HG02759 (cell line): ENCODE measurements at regions not wholly inside any gene's neighbourhood (a gene's known extent, or its start where the extent isn't known, plus 50 kb on each side); places are given as distances from the start of the nearest gene placed in this dataset.

Experiments used
- ATAC-seq: cut with Tn5 transposase; IDR thresholded peaks from one replicate; pipeline ENCODE4 v1.9.1; 2021; ENCODE audit warnings: mild to moderate bottlenecking, moderate library complexity; ENCODE audit not compliant: unreplicated experiment

DNA sequence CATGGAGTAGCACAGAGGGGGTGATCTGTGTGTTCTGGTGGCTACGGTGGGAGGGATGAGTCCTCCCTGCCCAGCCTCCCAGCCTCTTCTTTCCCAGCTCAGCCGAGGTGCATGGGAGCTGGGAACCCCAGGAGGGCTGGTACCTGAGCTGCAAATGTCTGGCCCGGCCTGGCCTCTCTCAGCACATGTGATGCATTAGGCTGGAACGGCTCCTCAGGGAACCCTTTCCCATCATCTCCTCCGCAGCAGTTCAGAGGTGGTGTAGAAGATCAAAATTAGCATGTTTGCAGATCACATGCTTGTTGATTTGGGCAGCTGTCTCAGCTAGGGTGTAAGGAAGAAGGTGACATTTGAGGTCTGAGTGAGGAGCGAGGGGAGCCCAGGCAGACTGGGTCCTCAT, 126.6 kb downstream of the EMX2 start:
- no peak for ATAC-seq

DNA sequence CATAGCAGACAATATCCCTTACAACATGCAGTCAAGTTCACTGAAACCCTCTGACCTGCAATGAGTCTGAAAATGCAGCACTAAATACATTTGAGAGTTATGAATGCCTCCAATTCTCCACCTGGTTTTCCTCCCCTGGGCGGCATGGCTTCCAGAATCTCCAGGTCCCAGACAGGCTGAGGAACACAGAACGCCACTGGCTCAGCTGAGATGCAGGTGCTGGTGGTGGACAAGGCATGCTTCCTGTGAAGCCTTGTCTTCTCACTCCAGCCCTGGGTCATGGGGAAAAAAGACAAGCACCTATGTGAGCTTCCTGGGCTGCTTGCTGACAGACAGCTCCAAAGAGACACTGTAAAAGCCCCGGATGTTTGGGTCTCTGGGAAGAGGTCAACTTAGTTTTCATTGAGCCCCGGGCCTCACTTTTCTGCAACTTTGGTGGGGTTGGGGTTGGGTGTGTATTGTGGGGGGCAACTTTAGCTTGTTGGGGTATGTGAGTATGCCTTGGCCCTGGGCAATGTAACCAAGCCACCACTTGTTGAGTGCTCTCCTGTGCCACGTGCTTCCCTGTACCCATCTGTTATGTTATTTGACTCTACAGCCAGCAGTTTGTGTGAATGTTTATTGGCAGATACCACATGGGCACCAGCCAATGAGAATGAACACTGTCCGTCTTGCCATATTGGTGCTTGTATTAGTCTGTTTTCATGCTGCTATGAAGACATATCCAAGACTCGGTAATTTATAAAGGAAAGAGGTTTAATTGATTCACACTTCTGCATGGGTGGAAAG, 127.8 kb downstream of the EMX2 start:
- no peak for ATAC-seq

DNA sequence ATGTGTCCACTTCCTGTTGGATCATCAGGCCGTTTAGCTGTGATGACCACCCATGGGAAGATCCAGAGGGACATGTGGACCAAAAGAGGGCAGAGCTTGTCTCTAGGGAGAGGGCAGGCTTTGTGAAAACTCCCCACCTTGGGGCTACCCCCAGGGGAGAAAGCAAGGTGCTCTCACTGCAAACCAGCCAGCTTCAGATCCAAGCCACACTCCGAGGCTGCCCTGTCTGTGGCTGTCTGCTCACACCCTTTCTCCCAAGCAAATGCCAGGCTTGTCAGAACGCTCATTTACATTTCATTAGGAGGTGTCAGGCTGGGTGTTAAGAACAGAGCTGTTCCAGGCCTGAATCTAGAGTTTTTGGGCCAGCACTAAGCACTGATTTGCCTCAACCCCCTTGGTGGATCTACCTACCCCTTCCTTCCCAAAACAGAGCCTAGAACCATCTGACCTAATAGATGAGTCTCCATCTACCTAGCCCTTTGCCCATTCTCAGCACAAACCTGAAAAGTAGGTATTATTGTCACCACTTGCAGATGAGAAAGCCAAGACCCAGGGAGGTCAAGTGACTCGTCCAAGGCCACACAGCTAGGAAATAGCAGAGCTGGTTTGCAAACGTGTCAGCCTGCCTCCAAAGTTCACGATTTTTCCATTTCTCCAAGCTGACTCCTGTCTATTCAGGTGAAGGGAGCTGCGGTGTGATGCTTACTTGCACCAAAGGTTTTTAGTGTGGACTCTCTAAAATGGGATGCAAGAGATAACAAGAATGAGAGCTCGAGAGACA, 130.9 kb downstream of the EMX2 start:
- ATAC-seq: no peak

DNA sequence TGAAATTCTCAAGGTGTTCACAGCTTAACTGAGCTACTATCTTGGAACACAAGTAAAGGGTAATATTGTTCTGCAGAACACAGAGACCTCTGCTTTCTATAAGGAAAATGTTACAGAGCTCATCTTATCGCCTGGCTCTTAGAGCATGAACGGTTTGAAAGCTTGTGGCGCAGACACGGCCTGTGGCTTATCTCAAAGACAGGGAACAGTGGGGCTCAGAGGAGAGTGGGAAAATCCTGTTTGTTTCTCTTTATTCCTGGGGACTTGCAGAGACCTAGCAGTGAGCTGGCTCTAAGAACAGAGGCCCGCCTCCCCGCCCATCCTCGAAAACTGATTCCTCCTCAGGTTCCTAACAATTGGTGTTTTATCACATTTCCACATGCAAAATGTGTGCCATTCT, 131.7 kb downstream of the EMX2 start:
- no peak for ATAC-seq

DNA sequence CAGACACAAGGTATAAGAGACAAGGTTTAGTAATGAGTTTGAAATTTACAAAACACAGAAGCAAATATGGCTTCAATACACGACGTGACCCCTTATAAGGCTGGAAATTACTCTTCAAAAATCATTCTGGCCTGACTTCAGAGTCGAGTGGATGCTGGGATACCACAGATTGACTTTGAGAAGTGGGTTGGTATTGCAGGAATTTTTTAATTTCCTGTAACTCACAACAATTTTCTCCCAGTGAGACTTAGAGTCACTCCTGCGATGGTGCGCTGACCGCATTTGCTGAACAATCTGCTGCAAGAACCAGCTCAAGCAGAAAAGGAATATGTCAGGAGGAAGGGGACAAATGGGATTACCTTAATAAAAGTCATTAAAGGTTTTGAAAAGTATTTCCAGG, 132.1 kb downstream of the EMX2 start:
- ATAC-seq: no peak

DNA sequence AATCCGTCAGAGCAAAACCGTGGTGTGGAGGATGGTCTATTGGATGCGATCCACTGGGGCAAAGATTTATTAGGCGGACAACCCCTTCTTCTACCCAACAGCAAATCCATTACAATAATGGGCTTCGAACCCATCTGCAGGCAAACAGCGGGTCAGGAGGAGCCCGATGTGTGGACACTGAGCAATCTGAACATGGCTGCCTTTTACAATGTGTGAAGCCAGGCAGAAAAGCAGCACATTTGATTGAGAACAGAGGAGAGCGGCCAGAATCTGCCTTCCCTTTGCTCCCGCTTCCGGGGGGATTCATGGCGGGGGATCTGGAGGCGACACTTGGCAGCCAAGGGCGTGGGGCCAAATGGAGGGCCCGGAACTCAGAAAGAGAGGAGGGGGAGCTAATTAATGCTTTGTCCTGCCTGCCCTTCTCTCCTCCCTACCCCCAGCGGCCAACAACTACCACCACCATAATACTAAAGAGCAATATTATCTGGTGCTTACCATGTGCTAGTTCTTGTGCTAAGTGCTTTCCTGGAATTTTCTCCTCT, 133.0 kb downstream of the EMX2 start:
- ATAC-seq: no peak

DNA sequence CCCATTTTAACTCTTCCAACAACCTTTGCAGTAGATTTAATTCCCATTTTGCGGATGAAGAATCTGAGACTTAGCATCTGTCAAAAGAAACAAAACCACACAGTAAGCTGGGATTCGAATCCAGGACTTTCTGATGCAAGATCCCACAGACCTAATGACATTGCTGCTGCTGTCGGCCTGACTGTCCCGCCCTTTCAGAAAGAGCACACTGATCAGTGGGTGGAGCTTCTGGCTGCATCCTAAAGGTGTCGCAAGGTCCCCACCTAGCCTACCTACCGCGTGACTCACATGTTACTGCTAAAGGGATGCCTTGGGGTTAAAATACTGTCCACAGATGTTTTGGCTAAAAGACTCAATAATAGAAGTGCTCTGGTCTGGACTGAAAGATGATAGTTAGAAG, 134.7 kb downstream of the EMX2 start:
- ATAC-seq: no peak

DNA sequence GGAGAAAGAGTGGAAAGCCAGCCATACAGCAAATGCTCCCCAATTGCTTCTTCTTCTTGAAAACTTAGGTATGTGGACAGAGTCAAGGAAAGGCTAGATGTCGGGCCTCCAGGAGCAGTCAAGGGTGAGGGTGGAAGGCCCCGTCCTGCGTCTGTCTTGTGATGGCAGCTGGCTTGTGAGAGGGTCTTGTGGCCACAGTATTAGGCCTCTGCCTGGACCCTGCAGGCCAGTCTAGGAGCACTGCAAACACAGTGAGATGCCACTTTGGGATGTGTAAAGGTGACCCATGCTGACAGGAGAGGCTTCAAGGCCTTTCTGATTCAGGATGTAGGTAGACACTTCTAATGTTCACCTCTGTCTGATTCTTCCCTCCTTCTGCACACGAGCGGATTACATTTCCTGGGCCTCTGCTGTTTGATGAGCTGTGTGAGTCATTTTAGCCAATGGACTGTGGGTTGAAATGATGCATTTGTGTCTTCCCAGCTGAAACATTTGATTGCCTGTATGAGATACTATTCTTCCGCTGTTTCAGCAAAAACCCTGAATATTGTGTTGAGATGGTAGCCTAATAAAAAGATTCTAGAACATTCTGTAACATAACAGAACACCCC, 135.4 kb downstream of the EMX2 start:
- ATAC-seq: no peak

DNA sequence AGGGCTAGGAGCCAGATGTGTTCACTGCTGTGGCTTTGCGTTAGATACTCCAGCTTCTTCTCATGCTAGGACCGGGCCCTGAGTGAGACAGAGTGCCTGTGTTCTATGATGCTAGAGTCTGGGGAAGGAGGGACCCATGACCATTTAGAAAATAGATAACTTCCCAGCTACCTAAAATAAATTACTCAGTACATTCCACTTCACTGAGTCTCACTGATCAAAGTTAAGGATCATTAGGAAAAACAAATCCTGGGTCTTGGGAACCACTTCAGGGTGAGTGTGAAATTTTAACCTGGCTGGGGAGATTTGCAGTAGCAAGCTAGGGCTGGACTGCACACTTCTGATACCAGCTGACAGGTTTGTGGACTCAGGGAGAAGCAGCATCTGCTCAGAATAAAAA, 138.1 kb downstream of the EMX2 start:
- no peak for ATAC-seq

DNA sequence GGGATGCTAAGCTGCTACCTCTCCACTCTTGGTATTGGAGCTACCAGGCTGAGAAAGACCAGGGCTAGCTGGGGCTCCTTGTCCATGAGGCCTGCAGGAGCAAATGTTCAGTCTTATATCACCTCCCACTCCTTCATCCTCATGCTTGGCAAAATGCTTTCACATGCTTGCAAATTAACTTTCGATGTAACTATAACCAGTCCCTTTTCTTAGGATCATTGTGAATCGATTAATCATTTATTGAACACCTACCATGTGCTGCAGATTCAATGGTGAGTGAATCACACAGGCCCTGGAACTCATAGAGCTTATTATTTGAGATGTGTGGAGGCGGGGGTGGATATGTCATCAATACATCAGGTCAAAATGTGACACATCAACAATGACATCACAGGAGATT, 138.6 kb downstream of the EMX2 start:
- no peak for ATAC-seq

DNA sequence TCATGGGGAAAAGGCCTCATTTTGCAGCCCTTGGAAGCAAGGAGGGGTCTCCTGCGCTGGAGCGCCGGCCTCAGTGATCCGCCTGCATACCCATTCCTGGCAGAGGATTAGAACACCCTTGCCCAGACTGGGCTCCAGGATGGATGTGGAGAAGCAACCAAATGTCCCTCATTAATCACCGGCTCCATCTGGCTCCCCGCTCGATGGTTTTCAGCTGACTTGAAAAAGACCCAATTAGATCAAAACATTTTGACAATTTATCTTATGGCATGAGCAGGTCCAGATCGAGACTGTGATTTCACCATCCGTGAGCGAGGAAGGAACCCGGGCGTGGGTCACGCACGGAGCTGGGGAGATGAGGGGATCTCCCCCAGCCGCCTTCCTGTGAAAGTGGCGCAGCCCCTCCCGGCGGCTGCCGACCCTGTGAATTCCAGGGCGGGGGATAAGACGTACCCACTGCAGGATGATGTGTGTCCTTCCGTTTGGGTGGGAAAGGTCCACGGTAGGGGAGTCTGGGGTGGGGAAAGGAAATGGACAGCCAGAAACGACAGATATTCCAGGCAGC, 141.6 kb downstream of the EMX2 start:
- no peak for ATAC-seq

DNA sequence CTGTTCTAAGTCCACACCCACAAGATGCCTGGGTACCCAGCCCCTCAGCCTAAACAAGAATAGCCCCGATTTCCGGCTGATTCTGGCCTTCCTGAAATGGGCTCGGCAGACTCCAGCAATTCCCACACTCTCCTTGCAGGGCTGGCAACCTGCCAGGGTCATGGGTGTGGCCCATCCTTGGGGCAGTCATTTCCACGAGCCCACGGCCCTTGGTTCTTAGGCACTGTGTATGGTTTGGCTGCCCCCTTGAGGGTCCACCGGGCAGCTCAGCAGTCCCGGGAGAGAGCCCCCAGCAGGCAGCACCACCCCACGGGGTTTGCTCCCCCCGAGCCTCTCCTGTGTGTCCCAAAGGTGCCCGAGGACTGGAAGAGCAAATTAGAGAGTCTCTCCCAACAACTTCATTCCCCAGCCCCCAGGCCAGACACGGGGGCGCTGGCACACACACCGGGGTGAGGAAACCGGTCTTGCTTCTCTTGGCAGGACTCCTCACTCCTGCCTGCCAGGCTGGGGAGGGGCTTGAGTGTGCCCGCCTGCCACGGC, 142.2 kb downstream of the EMX2 start:
- no peak for ATAC-seq

DNA sequence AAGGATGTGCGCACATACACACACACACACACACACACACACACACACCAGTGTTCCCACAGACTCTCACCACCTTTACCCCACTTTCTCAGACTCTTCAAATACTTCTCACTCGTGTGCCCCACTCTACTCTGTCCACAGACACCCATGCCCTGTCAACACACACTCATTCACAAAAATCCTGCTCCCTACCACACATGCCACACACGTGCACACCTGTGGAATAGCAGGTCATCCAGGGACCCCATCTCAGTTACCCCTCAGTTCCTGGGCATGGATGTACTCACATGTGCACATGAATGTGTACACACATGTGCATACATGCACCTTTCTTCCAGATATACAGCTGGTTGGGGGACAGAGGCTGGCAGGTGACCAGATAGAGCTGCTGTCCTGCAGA, 142.9 kb downstream of the EMX2 start:
- ATAC-seq: no peak

DNA sequence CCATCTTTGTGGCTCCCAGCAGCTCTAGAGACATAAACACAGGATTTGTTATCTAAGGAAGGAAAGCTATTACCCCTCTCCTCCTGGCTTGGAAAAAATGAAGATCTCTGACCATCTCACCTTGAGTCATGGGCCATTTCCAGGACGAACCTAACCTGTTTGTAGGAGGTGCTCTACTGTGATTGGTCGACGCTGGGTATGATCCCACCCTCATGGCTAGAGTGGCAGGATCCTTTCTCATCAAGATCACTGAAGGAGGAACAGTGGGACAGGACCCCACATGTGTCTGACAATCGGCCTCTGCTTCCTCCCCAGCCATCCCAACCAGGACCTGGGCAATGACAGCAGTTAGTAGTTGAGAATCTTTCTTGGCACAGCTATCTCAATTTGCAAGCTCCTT, 144.1 kb downstream of the EMX2 start:
- no peak for ATAC-seq

DNA sequence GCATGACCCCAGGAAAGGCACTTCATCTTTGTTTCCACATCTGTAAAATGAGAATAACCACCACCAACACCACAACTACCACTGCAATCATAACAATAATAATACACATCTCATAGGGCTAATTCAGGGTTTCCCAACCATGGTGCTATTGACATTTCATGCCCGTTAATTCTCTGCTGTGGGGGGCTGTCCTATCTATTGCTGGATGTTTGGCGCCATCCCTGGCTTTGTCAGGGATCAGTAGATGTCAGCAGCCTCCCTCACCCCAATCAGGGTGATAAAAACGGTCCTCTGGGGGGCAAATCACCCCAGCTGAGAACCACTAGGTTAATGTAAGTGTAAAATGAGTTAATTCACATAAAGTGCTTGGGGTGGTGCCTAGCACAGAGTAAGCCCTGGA, 145.8 kb downstream of the EMX2 start:
- no peak for ATAC-seq

DNA sequence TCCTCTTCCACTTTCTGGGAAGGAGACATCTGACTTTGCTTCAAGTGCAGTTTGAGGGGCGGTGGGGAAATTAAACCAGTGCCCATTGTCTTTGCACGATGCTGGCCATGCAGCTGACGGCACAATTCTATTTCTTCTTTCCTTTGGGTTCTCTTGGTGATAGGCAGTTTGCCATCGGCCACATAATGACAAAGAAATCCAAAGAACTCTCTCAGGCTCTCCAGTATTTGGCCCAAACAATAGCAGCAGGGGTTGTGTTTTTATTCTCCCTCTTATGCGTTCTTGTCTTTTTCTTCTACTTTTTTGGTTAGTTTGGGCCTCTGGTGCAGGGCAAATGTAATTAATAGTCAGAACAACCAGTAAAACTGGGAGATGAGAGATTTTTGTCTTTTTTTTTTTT, 147.0 kb downstream of the EMX2 start:
- no peak for ATAC-seq

DNA sequence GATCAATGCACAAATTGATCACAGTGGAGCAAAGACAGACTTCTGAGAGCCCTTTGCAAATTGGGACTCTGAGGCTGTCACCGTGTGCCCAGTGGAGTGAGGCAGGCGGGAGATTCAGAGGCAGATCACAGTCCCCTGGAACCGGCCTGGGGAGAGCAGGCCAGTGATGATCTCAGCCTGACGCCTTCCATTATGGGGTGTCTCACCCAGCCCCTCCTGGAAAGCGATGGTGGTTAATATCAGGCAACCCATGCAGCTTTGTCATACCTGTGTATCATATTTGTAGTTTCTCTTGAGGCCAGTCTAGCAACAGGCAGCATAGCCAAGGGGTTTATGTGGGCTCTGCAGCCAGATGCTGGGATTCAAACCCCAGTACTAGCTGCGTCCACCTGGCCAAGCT, 147.8 kb downstream of the EMX2 start:
- ATAC-seq: no peak

DNA sequence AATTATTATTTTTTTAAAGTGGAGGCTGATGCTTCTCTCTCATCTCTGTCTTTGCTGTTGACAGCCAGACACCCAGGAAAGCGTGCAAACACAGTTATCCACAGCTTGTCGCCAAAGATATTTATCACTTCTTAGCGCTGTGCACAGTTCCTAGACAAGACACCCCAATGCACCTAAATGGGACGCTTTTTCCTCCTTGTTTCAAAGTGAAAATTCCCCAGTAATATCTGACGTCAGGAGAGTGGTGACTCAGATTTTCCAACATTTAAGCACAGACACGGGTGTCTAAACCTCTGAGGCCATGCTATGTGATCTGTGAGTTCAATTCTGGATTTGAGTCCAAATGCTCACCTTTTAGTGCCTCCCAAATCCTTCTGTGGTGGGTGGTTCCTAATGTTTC, 151.6 kb downstream of the EMX2 start:
- no peak for ATAC-seq

DNA sequence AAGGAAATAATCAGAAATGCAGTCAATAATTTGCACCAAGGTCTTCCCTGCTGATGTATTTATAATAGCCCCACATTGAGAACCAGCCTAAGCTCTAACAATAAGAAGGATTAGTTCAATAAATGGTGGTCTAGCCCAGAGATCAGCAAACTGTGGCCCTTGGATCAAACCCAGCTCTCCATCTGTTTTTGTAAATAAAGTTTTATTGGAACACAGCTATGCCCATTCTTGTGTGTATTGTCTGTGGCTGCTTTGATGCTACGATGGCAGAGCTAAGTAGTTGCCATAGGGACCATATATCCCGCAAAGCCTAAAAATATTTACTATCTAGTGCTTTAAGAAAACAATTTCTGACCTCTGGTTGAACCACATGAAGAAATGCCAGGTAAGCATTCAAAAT, 154.9 kb downstream of the EMX2 start:
- ATAC-seq: no peak

DNA sequence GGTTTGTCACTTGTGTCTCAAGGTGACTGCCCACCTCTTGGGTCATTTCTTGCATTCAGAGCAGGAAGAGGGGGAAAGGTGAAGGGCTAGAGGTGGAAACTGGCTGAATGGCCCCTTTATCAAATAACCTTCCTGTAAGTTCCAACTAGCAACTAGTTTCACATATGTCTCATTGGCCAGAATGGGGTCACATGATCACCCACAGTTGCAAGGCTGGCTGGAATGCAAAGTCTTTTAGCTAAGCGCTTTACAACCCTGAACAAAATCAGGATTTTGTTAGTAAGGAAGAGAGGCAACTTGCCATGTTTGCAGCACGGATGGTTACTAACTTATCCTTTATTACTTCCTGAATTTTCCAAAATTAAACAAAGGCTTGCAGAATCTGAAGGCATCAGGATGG, 156.3 kb downstream of the EMX2 start:
- no peak for ATAC-seq

DNA sequence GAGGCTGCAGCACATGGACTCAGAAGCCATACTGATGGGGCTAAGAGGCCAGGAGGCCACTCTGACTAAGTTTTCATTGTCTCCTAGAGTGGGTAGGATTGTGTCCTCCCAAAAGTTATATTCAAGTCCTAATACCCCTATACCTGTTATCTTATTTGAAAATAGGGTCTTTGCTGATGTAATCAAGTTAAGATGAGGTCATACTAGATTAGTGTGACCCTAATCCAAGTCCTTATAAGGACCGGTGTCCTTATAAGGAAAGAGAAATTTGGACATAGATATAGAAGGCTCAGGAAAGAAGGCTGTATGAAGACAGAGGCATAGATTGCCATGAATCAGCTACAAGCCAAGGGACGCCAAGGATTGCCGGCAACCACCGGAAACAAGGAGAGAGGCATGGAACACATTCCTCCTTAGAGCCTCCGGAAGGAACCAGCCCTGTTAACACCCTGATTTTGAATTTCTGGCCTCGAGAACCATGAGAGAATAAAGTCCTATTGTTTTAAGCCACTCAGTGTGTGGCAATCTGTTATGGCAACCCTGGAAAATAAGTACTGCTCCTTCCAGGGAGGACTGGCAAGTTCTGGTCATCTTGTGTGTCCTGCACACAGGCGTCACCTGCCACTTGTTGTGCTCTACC, 157.0 kb downstream of the EMX2 start:
- ATAC-seq: no peak
